ENCODE measurements at regions not wholly inside any gene's neighbourhood (a gene's known extent, or its start where the extent isn't known, plus 50 kb on each side); places are given as distances from the start of the nearest gene placed in this dataset.

DNA sequence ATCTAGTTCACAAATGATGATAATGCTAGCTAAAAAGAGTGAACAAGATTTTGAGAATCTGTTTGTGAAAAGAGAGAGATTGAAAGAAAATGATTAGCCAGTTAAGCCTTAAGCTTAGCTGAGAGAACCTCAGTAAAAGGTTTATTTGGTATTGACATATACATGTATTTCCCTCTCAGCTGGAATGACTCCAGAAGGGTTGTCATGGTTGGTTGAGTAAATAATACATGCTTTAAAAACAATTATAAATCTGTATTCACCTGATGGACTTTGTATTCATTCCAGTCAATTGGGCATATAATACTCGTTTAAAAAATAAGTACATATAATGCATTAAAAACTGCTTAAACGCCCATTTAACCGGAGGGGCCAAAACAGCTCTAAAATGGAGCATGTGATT is 181.4 kb downstream of the GRB14 start:
- DNase-seq: no peak

DNA sequence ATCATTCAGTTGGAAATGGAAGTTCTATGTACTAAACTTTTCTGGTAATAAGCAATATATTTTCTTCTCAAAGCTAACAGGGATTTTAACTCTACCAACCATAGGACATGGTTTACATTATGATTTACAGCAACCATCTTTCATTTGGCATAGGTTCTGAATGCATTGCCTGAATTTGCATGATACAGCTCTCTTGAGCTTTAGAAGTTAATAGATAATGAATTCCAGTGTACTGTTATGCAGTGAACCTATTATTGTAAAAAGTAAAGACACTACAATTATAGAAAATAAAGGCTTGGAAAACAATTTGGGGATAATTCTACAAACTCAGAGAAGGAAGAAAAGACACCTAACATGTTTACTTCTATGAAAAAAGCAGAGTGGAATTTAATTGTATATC is 182.0 kb downstream of the GRB14 start:
- DNase-seq: no peak

DNA sequence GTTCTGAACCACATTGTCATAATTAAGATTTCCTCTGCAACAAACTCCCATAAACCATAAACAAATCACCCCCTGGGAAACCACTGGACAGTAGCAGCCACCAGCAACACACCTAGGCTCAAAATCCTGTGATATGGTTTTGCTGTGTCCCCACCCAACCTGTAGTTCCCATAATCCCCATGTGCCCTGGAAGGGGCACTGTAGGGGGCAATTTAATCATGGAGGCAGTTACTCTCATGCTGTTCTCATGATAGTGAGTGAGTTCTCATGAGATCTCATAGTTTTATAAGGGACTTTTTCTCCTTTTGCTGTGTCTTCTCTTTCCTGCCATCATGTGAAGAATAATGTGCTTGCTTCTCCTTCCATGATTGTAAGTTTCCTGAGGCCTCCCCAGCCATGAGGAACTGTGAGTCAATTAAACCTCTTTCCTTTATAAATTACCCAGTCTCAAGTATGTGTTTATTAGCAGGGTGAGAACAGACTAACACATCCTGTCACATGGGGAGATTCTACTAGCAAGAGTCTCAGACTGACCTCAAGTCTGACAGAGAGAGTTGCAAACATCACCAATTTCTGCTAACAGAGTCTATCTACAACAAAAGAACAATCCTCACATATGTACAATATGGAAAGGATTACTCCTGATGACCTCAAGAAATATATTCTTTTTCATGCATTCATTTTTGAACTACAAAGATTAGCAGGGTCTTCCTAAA is 182.6 kb downstream of the GRB14 start:
- DNase-seq: no peak

DNA sequence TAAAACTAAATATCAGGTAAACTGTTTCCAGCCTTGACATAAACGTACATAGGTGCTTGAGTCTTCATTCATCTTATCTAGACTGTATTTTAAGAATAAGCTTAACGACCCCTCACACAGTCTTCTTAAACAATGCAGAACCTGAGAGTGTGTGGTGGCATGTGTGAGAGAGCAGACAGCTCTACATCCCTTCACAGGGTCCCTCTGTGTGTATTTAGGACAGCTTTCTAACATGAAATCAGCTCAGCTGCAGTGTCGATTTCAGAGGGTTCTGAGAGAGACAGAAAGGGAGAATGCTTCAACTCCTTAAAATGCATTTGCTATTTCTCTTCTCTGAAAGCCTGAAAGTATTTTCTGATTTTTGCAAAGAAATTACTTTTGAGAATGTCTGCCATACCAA is 185.2 kb downstream of the GRB14 start:
- no peak for DNase-seq

DNA sequence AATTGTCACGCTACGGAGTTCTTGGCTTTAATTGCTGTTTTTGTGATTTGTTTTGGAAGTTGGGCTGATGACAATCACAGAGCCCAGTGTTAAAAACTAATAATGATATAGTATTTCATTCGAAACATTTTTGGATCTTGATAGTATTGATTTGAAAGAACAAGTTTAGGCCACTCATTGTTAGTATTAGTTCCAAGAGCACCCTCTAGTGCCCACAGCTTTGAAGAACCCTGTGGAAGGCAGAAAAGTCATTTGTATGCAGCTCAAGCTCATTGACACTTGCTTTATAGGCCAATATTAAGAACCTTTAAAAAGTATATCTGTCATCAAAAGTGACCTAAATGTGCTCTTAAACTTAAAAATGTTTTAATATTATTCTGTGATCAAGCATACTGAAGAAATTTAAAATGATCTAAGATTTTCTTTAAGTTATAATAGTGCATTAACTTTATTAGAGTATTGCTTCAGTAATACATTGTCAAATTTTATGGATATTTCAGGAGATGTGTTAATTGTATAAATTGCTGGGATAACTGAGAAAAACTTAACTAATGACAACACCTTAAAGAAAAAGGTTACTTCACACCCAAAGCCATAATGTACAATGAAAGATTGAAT is 191.0 kb downstream of the GRB14 start:
- DNase-seq: peak; percentile 64 to 89

DNA sequence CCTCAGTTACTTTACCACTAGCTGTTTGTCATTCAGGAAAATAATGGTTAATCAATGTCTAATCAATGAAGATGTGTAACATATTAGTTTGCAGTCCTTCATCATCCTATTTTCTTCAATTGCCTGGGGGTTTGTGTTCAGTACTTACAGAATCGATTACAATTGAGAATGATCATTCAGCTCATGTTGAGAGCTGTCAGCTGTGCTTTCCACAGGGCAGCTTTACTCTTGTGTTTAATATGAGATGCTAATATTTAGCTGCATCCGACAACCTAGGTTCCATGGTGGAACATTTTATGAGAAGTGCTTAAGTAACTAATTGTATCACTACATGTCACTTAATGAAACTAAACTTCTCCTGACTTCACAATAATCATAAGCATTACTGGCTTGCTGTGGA is 191.9 kb downstream of the GRB14 start:
- no peak for DNase-seq

DNA sequence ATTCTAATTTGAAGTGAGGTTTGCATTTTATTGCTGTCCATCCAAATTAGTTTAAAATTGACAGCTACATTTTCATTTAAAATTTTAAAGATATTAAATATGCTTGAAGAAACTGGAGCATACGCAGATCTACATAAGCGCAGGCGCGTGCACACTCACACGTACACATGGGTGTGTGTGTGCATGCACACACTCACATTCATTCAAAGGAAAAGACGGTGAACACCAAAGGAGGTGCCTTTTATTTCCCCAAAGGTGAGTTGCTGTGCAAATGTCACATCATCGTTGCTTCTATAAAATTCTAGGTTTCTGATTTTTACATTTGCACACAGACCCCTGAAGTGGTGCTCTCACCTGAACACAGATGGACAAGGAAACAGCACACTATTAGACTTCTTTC is 194.2 kb downstream of the GRB14 start:
- no peak for DNase-seq

DNA sequence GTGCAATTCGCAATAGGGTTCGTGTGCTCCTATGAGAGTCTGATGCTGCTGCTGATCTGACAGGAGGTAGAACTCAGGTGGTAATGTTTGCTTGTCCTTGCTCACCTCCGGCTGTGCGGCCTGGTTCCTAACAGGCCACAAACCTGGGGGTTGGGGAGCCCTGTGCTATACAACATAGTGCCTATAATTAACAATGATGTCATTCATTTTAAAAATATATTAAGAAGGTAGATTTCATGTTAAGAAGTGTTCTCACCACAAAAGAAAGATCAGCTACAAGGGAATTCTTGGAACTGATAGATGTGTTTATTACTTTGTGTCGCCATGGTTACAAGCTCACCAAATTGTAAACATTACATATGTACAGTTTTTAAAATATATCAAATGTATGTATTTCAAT is 200.5 kb downstream of the GRB14 start:
- no peak for DNase-seq

DNA sequence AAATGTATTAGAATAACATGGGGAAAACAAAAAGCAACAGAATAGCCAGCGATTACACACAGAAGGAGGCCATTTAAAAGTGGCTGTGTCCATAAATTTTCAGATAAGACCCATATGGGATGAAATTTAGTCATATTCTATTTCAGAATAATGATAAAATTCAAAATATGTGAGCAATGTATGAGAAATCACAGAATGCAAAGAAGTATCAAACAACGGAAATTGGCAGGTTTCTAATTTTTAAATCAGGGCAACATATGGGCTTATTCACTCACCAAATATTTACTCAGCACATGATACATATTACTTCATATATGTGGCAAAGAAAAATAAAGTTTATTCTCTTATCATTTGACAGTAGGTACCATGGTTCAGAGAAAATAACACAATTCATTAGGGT is 208.5 kb downstream of the GRB14 start:
- DNase-seq: no peak

DNA sequence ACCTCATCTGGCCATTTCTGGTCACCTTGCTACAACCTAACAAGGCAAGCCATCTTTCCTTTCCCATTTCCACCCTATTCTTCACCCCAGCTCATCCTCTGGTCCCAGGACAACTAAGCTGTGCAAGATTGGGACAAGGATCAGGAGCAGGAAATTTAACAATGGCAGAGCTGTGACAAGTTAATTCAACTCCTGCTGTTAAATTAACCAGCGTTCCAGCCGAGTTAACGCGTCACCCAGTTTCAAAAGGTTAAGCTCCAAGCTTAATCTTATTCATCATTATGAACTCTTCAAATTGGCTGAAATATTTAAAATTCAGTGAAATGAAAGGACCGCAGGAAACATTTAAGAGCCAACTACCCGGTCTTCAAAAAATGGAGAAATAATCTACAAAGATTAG is 231.9 kb downstream of the GRB14 start:
- no peak for DNase-seq

DNA sequence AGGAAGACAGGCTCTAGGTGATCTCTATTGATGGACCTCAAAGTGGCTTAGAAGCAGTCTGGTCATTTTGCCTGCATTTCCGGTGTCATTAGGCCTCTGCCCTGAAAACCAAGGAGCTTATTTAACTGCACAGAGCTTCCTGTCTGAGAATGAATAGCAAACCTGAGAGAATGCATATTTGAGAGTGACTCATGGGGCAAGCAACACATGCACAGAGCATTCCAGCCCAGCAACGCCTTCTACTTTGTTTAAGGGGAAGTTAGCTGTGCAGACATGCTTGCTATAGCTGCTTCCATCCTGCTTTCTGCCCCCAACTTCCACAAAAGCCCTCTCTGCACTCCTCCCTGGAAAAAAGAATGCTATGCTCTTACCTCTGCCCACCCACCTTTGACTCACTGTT is 232.8 kb downstream of the GRB14 start:
- DNase-seq: peak; percentile 91 to 94

DNA sequence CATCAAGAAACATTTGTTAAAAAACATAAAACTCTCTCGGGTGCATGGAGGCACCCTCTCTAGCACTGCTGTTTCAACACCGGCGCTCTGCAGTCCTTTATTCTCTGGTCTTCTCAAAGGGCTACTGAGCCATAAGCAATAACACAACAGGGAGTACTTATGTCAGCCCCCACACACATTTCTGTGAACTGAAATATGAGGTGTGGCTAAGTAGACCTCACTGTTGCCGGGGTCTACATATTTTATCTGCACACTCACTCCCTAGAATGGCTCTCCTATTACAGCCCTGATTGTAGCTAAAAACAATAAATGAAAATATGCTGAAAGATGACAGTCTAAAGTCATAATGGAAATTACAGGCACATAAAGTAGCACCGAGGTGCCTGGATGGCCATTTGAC is 235.1 kb downstream of the GRB14 start:
- no peak for DNase-seq

DNA sequence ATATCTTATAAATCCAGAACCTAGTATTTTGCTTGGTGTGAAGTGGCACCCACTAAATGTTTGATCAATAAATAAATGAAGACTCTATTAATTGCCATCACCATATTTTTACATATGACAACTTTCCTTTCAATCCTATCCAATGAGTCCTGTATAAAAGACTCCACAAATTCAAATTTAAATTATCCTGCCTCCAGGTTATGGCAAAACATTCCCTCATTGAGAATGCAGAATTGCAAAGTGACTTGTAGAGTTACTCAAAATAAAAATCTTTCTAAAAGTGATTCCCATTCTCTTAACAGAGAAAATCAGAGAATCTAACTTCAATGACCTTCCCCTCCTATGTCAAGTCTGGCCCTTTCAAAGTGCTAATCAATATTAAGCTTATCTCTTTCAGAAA is 236.8 kb downstream of the GRB14 start:
- DNase-seq: no peak

DNA sequence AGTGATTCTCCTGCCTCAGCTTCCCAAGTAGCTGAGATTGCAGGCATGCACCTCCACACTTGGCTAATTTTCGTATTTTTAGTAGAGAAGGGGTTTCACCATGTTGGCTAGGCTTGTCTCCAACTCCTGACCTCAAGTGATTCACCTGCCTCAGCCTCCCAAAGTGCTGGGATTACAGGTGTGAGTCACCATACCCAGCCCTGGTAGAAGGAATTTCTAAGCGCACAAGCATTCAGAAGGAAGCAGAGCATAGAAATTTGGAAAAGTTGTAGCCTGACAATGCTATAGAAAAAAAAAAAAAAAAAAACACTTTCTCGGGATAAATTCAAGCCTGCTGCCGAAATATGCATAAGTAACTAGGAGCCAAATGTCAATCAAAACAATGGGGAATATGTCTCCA is 249.4 kb downstream of the GRB14 start:
- DNase-seq: no peak

DNA sequence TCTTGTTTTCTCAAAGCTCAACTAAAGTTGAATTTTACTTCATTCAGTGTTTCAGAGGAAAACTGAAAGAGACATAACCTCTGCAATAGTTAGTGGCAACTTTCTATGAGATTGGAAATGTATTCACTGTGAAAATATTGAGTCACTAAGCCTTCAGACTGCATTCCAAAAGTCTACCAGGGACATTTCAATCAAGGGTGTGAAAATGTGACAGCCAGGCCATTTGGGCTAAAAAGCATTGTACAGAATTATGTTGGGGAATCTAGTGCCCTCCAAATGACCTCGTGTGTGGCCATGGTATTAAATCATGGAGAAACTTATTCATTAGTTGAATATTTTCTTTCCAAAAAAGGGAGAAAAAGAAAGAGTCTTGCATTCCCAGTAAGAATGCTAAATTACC is 251.9 kb downstream of the GRB14 start:
- DNase-seq: no peak

DNA sequence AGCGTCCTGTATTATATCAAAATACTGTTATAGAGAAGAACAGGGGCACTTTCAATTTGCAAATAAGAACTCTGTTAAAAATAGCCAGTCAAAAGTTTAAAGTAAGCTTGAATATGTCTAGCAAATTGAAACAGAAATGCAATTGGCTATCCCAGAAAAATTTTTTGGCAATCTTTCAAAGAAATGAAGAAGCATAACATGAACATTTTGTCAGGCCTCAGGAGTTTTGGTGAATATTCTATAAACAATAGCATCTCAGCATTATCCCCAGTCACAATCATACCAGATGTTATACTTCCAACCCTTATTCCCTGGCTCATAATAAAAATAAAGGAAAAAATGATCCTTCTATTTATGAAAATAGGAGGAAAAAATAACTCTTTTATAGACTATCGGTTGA is 252.4 kb downstream of the GRB14 start:
- no peak for DNase-seq

DNA sequence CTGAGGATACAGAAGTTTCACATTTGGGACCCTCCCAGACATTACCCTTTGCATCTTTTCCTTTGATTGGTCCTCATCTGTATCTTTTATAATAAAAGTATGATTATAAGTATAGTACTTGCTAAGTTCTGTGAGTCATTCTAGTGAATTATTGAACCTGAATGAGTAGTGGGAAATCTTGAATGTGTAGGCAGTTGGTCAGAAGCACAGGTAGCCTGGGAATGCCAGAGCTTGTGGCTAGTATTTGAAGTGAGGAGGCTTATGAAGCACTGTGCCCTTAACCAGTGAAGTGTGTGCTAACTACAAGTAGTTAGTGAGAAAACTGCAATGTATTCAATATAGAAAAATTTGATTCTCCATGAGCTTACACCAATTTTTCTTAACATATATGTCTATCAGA is 257.6 kb downstream of the GRB14 start:
- no peak for DNase-seq

DNA sequence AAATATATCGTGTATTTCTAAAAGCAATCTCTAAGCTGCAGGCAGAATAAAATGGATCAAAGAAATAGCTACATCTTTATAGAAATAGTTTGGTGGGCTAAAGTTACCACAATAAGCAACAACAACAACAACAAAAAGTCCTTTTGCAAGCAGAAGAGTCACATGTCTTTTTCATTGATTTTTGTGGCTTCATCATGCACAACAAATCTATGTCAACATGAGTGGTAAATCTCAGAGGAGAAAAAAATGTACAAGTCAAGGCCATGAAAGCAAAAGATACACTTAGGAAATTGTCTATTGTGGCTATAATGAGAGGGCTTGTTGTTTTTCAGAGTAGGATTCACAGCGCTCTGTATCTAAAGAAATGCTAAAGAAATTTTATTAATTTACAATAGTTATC is 269.7 kb downstream of the GRB14 start:
- DNase-seq: no peak

DNA sequence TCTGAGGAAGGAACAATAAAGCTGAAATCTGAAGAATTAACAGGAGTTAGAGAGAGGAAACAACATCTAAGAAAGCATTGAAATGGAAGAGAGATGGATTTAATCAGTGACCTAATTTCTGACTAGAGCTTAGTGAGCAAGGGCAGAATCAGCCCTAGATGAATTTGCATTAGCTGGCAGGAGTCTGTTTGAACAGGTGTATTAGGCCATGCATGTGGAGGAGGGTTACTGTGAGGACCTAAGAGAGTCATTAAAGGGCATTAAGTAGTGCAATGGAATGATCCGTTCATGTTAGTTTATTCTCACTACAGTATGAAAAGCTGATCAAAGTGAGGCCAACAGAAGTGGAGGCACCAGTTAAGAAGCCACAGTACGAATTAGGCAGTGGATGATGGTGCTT is 285.3 kb downstream of the GRB14 start:
- DNase-seq: no peak

DNA sequence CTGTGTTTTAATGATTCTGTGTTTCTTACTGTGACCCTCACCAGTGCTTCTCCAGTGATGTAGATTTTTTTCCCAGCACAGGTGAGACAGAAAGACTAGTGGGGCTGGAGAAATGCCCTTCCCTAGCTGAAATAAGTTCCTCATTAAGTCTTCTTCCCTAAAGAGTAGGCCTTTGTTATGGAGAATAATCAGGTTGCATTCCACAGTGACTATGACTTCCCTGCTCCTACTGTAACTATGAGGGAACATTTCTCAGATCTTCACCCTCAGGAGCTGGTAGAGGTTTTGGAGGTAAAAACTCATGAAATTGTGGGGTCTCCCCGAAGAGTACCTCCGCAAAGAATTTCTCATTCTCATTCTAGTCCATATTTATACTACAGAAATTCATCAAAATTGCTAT is 286.2 kb downstream of the GRB14 start:
- DNase-seq: no peak

DNA sequence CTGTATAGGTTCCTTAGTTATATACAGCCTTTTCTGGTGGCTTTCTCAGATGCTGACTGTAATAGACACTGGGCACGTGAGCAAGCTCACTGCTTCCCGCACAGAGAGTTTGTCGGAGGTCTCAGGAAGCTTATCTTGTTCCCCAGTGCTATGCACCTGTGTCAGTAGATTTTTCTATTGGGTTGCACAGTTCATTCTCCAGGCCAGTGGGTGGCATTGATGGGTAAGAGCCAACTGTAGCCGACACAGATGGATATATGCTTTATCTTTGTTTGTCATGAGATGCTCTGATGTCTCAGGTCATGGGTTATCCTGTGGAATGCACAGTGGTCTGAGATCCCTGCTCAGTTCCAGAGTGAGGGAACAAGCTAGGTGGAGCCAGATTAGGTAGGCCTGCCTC is 293.0 kb downstream of the GRB14 start:
- no peak for DNase-seq

DNA sequence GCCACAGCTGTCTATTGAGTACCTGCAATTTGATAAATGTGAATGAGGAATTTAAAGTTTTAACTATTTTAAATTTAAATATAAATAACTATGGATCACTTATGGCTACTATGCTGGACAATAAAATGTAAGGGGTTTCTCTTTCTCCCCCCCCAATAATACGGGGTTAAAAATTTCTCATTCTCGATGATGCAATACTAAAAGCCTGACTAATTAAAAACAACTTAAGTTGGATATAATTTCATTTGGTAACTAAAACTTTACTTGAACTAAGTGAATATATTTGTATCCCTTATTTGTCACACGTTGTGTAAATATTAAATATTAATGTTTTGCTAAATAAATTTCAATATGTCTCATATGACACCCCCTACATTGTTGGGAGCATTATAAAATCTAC is 297.3 kb downstream of the GRB14 start:
- DNase-seq: no peak

DNA sequence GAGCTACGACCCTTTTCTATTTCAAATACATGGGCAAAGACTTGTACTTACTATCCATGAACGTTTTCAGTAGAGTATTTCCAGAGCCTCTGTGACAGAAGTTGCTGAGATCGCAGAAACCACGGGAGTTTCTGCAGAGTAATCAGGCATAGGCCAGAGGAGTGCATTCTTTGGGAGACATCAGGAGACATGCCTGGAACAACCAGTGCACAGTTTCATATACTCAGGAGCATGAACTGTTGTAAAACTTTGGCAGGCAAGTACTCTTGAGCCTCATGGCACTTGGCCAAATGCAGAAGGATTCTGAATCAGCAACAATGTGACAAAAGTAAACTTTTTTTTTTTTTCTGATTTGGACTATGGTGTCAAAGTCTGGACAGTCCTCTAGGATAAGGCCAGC is 307.1 kb downstream of the GRB14 start:
- no peak for DNase-seq

DNA sequence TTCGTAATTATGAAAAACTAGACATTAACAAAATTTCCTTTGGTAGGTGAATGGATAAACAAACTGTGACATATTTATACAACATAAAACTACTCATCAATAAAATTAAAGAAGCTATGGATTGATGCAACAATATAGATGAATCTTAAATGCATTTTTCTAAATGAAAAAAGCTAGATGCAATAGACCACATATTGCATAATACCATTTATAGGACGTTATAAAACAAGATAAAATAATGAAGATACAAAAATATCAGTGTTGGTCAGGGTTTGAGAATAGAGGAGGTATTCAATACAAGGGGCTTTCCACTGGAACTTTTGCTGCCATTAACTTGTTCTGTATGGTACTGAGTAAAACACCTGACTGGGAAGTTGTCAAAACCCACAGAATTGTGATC is 314.4 kb downstream of the GRB14 start:
- DNase-seq: no peak

DNA sequence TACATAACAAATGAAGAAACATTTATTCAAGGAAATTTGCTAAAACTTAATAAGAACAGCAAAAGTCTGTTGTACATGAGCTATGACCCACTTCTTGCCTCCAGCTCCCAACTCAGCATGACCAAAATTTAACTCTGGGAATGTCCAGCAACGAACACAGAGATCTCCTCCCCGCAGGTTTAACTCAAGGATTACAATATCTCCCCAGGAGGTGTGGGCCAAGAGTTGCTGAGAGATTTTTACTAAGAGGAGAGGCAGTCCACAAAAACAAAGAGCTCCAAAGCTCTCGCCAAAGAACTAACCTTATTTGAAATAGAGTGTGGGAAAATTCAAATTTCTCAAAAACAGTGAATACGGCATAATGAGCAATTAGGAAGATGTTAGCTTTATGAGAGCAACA is 318.5 kb downstream of the GRB14 start:
- no peak for DNase-seq
